NCI-H526 (cell line): ENCODE measurements at regions not wholly inside any gene's neighbourhood (a gene's known extent, or its start where the extent isn't known, plus 50 kb on each side); places are given as distances from the start of the nearest gene placed in this dataset.

Experiments
- DNase-seq, 2 experiments: peaks; one replicate each; lab custom pipeline; 2025; lab: John Stamatoyannopoulos, UW

GRCh38 chr1:75668813-75669212 lies 55.7 kb upstream of the ACADM start:
- no peak for DNase-seq

- DNase-seq = no peak
Measured at GRCh38 chr1:75671708-75672107, 52.8 kb upstream of the ACADM start.

GRCh38 chr1:75672108-75672507 lies 52.4 kb upstream of the ACADM start:
- DNase-seq = peak in 1 of 2 experiments; percentile 5

GRCh38 chr1:75672528-75673393 lies 51.7 kb upstream of the ACADM start:
- no peak for DNase-seq

GRCh38 chr1:75673399-75673798 lies 51.1 kb upstream of the ACADM start:
- no peak for DNase-seq

- DNase-seq = no peak
Measured at GRCh38 chr1:75673885-75674284, 50.6 kb upstream of the ACADM start.
